GM12873 (cell line): ENCODE measurements at regions not wholly inside any gene's neighbourhood (a gene's known extent, or its start where the extent isn't known, plus 50 kb on each side); places are given as distances from the start of the nearest gene placed in this dataset.

Source experiments
- TF ChIP-seq, protein P1 (sequence below): IDR thresholded peaks from 2 replicates; pipeline ENCODE4 v1.5.1; 2012; ENCODE audit warnings: low read depth, mild to moderate bottlenecking, moderate library complexity, low read length, control low read depth; ENCODE audit not compliant: insufficient read depth; ENCODE audit errors: missing control alignments

DNA sequence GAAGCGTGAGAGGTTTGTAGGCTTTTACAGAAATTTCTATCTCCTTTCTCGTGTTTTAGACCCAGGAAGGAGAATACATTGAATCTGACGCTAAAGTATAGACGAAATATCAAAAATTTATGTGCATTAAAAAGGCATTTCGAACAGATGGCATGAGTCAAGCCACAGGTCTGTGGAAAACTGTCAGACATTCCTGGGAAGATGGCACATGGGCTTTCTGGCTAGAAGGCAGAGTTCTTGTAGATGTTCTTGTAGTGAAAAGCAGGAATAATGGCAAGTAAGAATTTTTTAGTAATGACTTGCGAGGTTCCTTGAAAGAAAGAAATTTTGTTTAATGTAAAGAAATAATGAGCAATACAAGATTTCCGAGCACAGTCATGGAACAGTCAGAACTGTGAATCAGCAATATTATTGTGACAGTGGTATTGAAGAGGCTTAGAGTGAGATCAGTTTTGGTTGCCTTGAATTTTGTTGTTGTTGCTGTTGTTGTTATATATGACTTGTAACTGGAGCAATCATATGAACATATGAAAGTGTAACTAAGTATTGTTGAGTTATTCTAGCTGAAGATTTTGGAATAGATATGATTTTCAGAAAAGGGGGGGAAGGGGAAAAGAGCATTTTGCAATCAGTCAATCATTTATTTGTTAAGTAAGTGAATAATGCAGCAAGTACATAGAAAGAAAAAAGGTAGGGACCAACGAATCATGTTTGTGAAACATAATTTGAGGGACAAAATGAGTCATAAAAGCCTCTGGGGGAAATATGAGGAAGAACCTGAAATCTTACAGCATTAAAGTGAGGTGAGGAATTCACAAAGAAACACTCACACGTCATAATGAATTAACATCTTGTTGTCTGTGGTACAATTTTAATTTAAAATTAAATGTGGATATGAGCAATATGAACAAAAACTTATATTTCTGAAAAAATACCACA is 339.0 kb upstream of the CTNND2 start:
- TF ChIP-seq, protein P1, sequence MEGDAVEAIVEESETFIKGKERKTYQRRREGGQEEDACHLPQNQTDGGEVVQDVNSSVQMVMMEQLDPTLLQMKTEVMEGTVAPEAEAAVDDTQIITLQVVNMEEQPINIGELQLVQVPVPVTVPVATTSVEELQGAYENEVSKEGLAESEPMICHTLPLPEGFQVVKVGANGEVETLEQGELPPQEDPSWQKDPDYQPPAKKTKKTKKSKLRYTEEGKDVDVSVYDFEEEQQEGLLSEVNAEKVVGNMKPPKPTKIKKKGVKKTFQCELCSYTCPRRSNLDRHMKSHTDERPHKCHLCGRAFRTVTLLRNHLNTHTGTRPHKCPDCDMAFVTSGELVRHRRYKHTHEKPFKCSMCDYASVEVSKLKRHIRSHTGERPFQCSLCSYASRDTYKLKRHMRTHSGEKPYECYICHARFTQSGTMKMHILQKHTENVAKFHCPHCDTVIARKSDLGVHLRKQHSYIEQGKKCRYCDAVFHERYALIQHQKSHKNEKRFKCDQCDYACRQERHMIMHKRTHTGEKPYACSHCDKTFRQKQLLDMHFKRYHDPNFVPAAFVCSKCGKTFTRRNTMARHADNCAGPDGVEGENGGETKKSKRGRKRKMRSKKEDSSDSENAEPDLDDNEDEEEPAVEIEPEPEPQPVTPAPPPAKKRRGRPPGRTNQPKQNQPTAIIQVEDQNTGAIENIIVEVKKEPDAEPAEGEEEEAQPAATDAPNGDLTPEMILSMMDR: no peak

- TF ChIP-seq, protein P1: no peak
Measured at GRCh38 chr5:12237837-12238575, 333.8 kb upstream of the CTNND2 start.

GRCh38 chr5:12230659-12231058 is 326.4 kb upstream of the CTNND2 start:
- TF ChIP-seq, protein P1: no peak

- TF ChIP-seq, protein P1: no peak
Measured at GRCh38 chr5:12217039-12217438, 312.8 kb upstream of the CTNND2 start.

DNA sequence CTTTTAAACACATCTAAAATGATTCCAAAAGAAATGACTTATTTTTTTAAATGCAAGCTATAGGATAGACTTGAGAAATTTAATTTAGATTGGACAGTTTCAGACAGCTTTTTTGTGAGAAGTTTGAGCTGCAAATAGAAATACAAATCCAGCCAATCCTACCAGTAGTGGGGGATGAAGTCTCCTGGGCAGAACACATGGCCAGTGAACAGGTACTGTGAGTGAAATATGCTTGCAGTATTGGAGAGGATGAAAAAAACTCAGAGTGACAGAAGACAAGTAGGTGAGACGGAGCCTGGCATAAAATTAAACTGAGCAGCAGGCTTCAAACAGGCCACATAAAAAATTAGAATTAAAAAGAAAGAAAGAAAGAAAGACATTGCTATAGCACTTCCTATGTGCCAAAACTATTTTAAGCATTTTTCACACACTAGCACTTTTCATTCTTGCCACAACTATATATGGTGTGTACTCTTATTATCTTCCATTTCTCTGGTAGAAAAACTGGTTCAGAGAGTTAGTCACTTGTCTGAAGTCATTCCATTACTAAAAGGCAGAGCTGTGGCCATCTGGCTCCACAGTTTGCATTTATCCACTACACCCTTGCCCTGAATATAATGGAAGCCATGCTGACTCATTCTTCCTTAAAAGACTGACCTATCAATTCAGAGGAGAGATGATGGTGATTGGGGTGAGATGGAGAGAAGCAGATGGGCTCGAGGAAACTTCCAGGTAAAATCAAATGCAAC is 310.2 kb upstream of the CTNND2 start:
- TF ChIP-seq, protein P1: no peak

DNA sequence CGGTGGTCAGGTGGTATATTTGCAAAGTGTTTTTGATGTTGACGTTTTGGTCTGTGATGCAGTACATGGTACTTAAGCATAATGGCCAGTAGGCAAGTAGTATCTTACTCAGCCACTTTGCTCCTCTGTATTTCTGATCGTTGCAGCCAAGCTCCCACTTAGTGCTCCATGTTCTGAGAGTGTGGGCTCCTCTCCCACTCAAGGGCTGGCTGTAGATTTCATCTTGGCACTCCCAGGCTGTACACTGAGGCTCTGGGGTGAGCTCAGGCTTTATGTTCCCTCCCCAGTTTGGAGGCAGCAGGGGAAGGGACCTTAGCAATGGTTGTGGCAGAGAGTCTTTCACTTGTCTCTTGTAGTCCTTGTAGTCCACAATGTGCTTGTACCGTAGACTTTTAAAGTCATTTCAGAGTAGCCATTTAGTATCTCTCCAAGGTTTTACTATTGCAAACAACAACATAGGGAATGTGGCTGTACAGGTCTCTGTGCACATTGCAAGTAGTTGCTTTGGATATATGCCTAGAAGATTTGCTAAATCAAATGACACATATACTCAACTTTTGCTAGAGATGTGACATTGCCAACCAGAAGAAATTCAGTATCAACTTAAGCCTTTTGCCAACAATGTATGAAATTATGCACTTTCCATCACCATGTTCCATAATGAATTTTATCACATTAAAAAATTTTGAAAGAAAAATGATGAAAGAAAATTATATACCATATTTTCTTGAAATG is 304.3 kb upstream of the CTNND2 start:
- TF ChIP-seq, protein P1: no peak

- TF ChIP-seq, protein P1: no peak
Measured at GRCh38 chr5:12204761-12205160, 300.5 kb upstream of the CTNND2 start.
